H1 (cell line): ENCODE measurements at regions not wholly inside any gene's neighbourhood (a gene's known extent, or its start where the extent isn't known, plus 50 kb on each side); places are given as distances from the start of the nearest gene placed in this dataset.
"Not testable (repeated sequence)": the region's sequence is repeated elsewhere in the genome, so short reads cannot be mapped to it uniquely, and the experiment has no call there.

Source experiments
- CTCF ChIA-PET: fragments of 300-600 bp; sonication (Branson Sonifier 250); formaldehyde crosslinking; loops from one replicate; lab custom pipeline; 2021; ENCODE audit not compliant: partially characterized antibody; lab: Charles Lee
- POLR2A ChIA-PET: fragments of 300-600 bp; sonication (Branson Sonifier 250); formaldehyde crosslinking; loops from one replicate; lab custom pipeline; 2021; ENCODE audit warnings: inconsistent platforms; ENCODE audit not compliant: partially characterized antibody; lab: Charles Lee
- DNase-seq, 2 experiments: peaks; one replicate each; pipeline versions ENCODE4 v3.0.0 to v3.0.0-alpha.2; 2010 to 2022; ENCODE audit warnings: low spot score in 2 of 2, low read depth in 1 of 2, mixed read lengths in 1 of 2
- FAIRE-seq: peaks from 2 replicates; lab custom pipeline; 2011; peaks lifted over from hg19 to GRCh38; lab: Jason Lieb, UNC
- H2AFZ ChIP-seq: 2 replicates; pipeline ENCODE4 v1.8.1; 2012; ENCODE audit warnings: low read length, inconsistent platforms
- H2AK5ac ChIP-seq: 2 replicates; pipeline ENCODE4 v1.6.1; 2013; ENCODE audit warnings: low read depth, low read length
- H2BK120ac ChIP-seq: replicated peaks from 2 replicates; pipeline ENCODE3; 2013; ENCODE audit warnings: low read depth, low read length, inconsistent platforms
- H2BK12ac ChIP-seq: 2 replicates; pipeline ENCODE4 v1.6.1; 2013; ENCODE audit warnings: low read depth, low read length
- H2BK15ac ChIP-seq: 2 replicates; pipeline ENCODE4 v1.6.1; 2013; ENCODE audit warnings: low read length
- H2BK20ac ChIP-seq: 2 replicates; pipeline ENCODE4 v1.6.1; 2013; ENCODE audit warnings: low read length
- H2BK5ac ChIP-seq: 2 replicates; pipeline ENCODE4 v1.6.1; 2013; ENCODE audit warnings: low read depth, low read length
- H3K14ac ChIP-seq: 2 replicates; pipeline ENCODE4 v1.6.1; 2013; ENCODE audit warnings: inconsistent platforms; ENCODE audit not compliant: insufficient read length
- H3K18ac ChIP-seq: 2 replicates; pipeline ENCODE4 v1.6.1; 2013; ENCODE audit warnings: low read length; ENCODE audit errors: extremely low read depth
- H3K23ac ChIP-seq: 2 replicates; pipeline ENCODE4 v1.6.1; 2013; ENCODE audit warnings: inconsistent platforms; ENCODE audit not compliant: insufficient read length
- H3K23me2 ChIP-seq: 2 replicates; pipeline ENCODE4 v1.6.1; 2013; ENCODE audit warnings: low read depth, low read length
- H3K27ac ChIP-seq: 2 replicates; pipeline ENCODE4 v1.6.1; 2011; ENCODE audit warnings: low read depth, low read length, inconsistent platforms
- H3K27me3 ChIP-seq, 4 experiments: replicated peaks in 1 of 4; 1 replicate in 1 of 4; 2 replicates in 3 of 4; pipeline versions ENCODE4 v1.6.1 to v1.8.1; 2011 to 2013; ENCODE audit warnings: low read length in 3 of 4, mild to moderate bottlenecking in 3 of 4, inconsistent platforms in 2 of 4, mixed read lengths in 2 of 4, moderate library complexity in 1 of 4; ENCODE audit not compliant: control insufficient read depth in 3 of 4, insufficient read depth in 3 of 4; ENCODE audit errors: extremely low read depth in 1 of 4
- H3K36me3 ChIP-seq, 4 experiments: 2 replicates each; pipeline versions ENCODE4 v1.6.1 to v1.8.1; 2011 to 2013; ENCODE audit warnings: mild to moderate bottlenecking in 4 of 4, low read length in 3 of 4, moderate library complexity in 2 of 4, control low read depth in 1 of 4, inconsistent platforms in 1 of 4; ENCODE audit not compliant: insufficient read depth in 4 of 4, control insufficient read depth in 2 of 4
- H3K4ac ChIP-seq: replicated peaks from 2 replicates; pipeline ENCODE3; 2013; ENCODE audit warnings: low read length, low read depth, mixed read lengths, inconsistent platforms; ENCODE audit not compliant: insufficient read length
- H3K4me1 ChIP-seq, 4 experiments: replicated peaks in 1 of 4; 1 replicate in 1 of 4; 2 replicates in 3 of 4; pipeline versions ENCODE4 v1.6.1 to v1.8.1; 2011 to 2013; ENCODE audit warnings: low read length in 3 of 4, inconsistent platforms in 2 of 4, mixed read lengths in 1 of 4; ENCODE audit not compliant: insufficient read depth in 4 of 4, control insufficient read depth in 3 of 4
- H3K4me2 ChIP-seq, 2 experiments: 2 replicates each; pipeline versions ENCODE4 v1.6.1 to v1.8.1; 2011 to 2013; ENCODE audit warnings: low read depth in 2 of 2, low read length in 2 of 2, control low read depth in 1 of 2, inconsistent platforms in 1 of 2, mild to moderate bottlenecking in 1 of 2; ENCODE audit not compliant: insufficient read depth in 1 of 2
- H3K4me3 ChIP-seq, 4 experiments: fragments of 200-600, 300-600 bp in 1 of 4; sonication (generic), shearing (Covaris generic), sonication (Bioruptor Twin) in 1 of 4; 2 replicates each; pipeline versions ENCODE4 v1.5.1 to v1.8.1; 2011 to 2016; ENCODE audit warnings: low read length in 4 of 4, low read depth in 3 of 4, control low read depth in 2 of 4, inconsistent platforms in 2 of 4, mild to moderate bottlenecking in 2 of 4, mixed read lengths in 1 of 4, moderate library complexity in 1 of 4; ENCODE audit not compliant: insufficient read depth in 2 of 4; ENCODE audit errors: extremely low read depth in 1 of 4
- H3K56ac ChIP-seq: replicated peaks from 2 replicates; pipeline ENCODE3; 2013; ENCODE audit warnings: low read depth, mild to moderate bottlenecking, mixed read lengths, low read length, inconsistent platforms; ENCODE audit not compliant: insufficient read length
- H3K79me1 ChIP-seq: 2 replicates; pipeline ENCODE4 v1.6.1; 2013; ENCODE audit warnings: low read depth, low read length, control low read depth
- H3K79me2 ChIP-seq, 2 experiments: 2 replicates each; pipeline versions ENCODE4 v1.6.1 to v1.8.1; 2012 to 2013; ENCODE audit warnings: low read length in 2 of 2, mild to moderate bottlenecking in 2 of 2, inconsistent platforms in 1 of 2; ENCODE audit not compliant: insufficient read depth in 2 of 2, control insufficient read depth in 1 of 2
- H3K9ac ChIP-seq, 4 experiments: replicated peaks in 1 of 4; 1 replicate in 1 of 4; 2 replicates in 3 of 4; pipeline versions ENCODE4 v1.6.1 to v1.8.1; 2011 to 2013; ENCODE audit warnings: low read depth in 3 of 4, low read length in 3 of 4, control low read depth in 2 of 4, mild to moderate bottlenecking in 2 of 4, moderate library complexity in 2 of 4, inconsistent platforms in 1 of 4; ENCODE audit errors: extremely low read depth in 1 of 4
- H3K9me3 ChIP-seq, 2 experiments: 2 replicates each; pipeline versions ENCODE4 v1.6.1 to v1.8.1; 2012 to 2013; ENCODE audit warnings: mild to moderate bottlenecking in 2 of 2, moderate library complexity in 2 of 2, control low read depth in 1 of 2, inconsistent platforms in 1 of 2, low read depth in 1 of 2, low read length in 1 of 2, mixed read lengths in 1 of 2; ENCODE audit not compliant: insufficient read depth in 2 of 2
- H4K20me1 ChIP-seq, 2 experiments: replicated peaks in 1 of 2; 2 replicates each; pipeline versions ENCODE3 to v1.8.1; 2011 to 2013; ENCODE audit warnings: inconsistent platforms in 2 of 2, low read length in 2 of 2, mild to moderate bottlenecking in 1 of 2; ENCODE audit not compliant: insufficient read depth in 2 of 2, control insufficient read depth in 1 of 2
- H4K5ac ChIP-seq: 2 replicates; pipeline ENCODE4 v1.6.1; 2013; ENCODE audit warnings: low read length, low read depth, mixed read lengths, inconsistent platforms; ENCODE audit not compliant: insufficient read length
- H4K8ac ChIP-seq: 2 replicates; pipeline ENCODE4 v1.8.0; 2013; ENCODE audit warnings: mild to moderate bottlenecking, moderate library complexity, low read length, inconsistent platforms; ENCODE audit not compliant: insufficient read depth; ENCODE audit errors: extremely low read depth
- H4K91ac ChIP-seq: replicated peaks from 2 replicates; pipeline ENCODE3; 2013; ENCODE audit warnings: low read length, mixed read lengths, inconsistent platforms; ENCODE audit not compliant: insufficient read length
- WGBS, 2 experiments: shearing (Covaris generic) in 1 of 2; methylation state at CpG; one replicate each; pipeline versions ENCODE4 v1.1.6 to v1.1.7; 2013 to 2015; ENCODE audit warnings: low lambda C conversion rate in 2 of 2, mixed read lengths in 2 of 2, inconsistent platforms in 1 of 2, low coverage in 1 of 2, missing lambda C conversion rate in 1 of 2; ENCODE audit not compliant: insufficient replicate concordance in 2 of 2, insufficient coverage in 1 of 2, insufficient read length in 1 of 2; ENCODE audit errors: extremely low coverage in 1 of 2, missing lambda C conversion rate in 1 of 2; 5-methylcytosine and 5-hydroxymethylcytosine counted together

GRCh38 chr2:87604980-87605379, 142.9 kb upstream of the PLGLB2 start:
- FAIRE-seq, CTCF ChIA-PET, H2BK12ac ChIP-seq: not testable (repeated sequence)

GRCh38 chr2:87608377-87609166, 139.3 kb upstream of the PLGLB2 start:
- H2BK120ac ChIP-seq, H3K36me3 ChIP-seq, H2BK15ac ChIP-seq, H3K4me2 ChIP-seq, FAIRE-seq, POLR2A ChIA-PET, H3K14ac ChIP-seq, H3K18ac ChIP-seq, H3K23ac ChIP-seq, H4K20me1 ChIP-seq, H4K91ac ChIP-seq, H3K4me1 ChIP-seq, H4K5ac ChIP-seq, H2BK5ac ChIP-seq, H3K9me3 ChIP-seq, H3K56ac ChIP-seq, H4K8ac ChIP-seq, H2BK20ac ChIP-seq, CTCF ChIA-PET, H2BK12ac ChIP-seq, H3K79me1 ChIP-seq, H2AK5ac ChIP-seq, H3K4ac ChIP-seq, H3K27ac ChIP-seq, H2AFZ ChIP-seq, H3K27me3 ChIP-seq, H3K9ac ChIP-seq, DNase-seq, H3K79me2 ChIP-seq, H3K23me2 ChIP-seq, H3K4me3 ChIP-seq: not testable (repeated sequence)
- no CpG with 5 or more reads among the region's 3 CpGs for WGBS, 2 experiments

More at GRCh38 chr2:87604980-87605379, 142.9 kb upstream of the PLGLB2 start:
- H3K27me3 ChIP-seq, POLR2A ChIA-PET, H3K36me3 ChIP-seq, H3K23me2 ChIP-seq, H4K8ac ChIP-seq, H3K56ac ChIP-seq, H4K91ac ChIP-seq, DNase-seq, H3K4me2 ChIP-seq, H3K14ac ChIP-seq, H3K18ac ChIP-seq, H2BK20ac ChIP-seq, H3K79me1 ChIP-seq, H2AFZ ChIP-seq, H2BK15ac ChIP-seq, H3K4me3 ChIP-seq, H2BK120ac ChIP-seq, H4K20me1 ChIP-seq, H3K4me1 ChIP-seq, H3K79me2 ChIP-seq, H3K27ac ChIP-seq, H2BK5ac ChIP-seq, H3K4ac ChIP-seq, H2AK5ac ChIP-seq, H3K9ac ChIP-seq, H3K23ac ChIP-seq, H4K5ac ChIP-seq, H3K9me3 ChIP-seq: not testable (repeated sequence)
- no CpG with 5 or more reads among the region's 2 CpGs for WGBS, 2 experiments
